ENCODE measurements at regions not wholly inside any gene's neighbourhood (a gene's known extent, or its start where the extent isn't known, plus 50 kb on each side); places are given as distances from the start of the nearest gene placed in this dataset.

DNA sequence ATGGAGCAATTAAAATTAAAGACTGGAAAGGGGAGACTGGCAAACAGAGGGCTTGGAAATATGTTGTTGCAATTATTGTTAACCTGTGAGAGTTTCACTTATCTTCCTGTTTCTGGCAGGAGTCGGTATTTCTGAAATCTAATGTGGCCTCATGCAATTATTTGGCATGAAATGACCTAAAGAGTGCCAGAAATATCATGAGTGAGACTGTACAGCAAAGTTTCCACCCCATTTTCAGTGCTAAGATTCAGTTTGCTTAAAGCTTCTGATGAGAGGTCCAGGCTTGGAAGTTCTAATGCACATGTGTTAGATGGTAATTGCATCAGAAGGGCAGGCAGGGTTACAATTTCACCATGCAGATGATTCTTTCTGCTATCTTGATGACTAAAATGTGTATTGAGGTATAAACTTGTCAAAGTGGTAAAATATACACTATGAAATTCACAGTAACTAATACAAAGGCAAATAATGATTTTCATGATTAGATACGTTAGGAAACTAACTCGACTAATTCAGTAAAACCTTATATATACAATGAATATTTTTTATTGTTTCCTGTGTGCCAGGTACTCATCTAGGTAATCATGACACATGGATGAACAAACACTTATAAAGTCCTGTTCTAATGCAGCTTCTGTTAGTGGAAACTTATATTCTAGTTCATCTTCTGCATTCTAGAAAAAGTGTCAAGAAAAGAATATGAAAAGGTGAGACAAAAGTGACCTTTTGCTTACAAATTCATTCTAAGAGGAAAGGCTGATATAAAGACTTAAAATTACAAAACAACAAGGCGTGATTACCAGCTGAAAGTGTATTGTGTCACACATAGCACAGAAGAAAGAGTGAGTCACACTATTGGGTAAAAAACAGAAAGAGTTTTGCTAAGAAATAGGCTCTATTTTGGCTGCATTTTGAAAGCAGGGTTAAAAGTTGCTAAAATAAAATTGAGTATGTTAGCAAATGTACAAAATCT, 533.4 kb upstream of the SEMA3D start:
- intact Hi-C loops (cut with DNase I), result no loop called here
- Histone ChIP-seq H3K36me3 (no peaks in the 10 kb centered on the region), H3K4me1 (no peaks in the 10 kb centered on the region), H3K9me3 (no peaks in the 10 kb centered on the region), H3K4me3 (no peak overlapping the region), H3K27me3 (no peaks in the 10 kb centered on the region), H3K27ac (no peak overlapping the region)
- no peak for DNase-seq (ENCODE audit: low spot score in 2 of 2)
- TF ChIP-seq, protein P1, sequence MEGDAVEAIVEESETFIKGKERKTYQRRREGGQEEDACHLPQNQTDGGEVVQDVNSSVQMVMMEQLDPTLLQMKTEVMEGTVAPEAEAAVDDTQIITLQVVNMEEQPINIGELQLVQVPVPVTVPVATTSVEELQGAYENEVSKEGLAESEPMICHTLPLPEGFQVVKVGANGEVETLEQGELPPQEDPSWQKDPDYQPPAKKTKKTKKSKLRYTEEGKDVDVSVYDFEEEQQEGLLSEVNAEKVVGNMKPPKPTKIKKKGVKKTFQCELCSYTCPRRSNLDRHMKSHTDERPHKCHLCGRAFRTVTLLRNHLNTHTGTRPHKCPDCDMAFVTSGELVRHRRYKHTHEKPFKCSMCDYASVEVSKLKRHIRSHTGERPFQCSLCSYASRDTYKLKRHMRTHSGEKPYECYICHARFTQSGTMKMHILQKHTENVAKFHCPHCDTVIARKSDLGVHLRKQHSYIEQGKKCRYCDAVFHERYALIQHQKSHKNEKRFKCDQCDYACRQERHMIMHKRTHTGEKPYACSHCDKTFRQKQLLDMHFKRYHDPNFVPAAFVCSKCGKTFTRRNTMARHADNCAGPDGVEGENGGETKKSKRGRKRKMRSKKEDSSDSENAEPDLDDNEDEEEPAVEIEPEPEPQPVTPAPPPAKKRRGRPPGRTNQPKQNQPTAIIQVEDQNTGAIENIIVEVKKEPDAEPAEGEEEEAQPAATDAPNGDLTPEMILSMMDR (IDR thresholded peaks at IDR 0.05), result no peak

DNA sequence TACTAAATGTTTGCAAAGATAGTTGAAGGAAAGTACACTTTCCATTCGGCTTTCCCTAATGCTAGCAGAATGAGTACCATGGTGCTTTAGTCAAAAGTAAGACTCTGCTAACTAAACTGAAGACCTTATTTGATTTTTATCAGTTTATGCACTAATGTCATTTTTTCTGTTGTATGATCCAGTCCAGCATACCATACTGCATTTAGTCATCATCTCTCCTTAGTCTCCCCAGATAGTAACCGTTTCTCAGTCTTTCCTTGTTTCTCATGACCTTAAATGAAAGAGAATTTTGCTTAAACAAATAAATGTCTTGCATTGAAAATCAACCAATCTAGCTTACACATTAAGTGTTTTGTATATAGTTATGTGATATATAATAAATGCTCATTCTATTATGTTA, 529.5 kb upstream of the SEMA3D start:
- no peaks in the 10 kb centered on the region for H3K9me3 ChIP-seq
- H3K27me3 ChIP-seq, result no peaks in the 10 kb centered on the region
- intact Hi-C loops (cut with DNase I), result no loop called here
- no peak overlapping the region for H3K4me3 ChIP-seq
- H3K36me3 ChIP-seq, result no peaks in the 10 kb centered on the region
- DNase-seq (ENCODE audit: low spot score in 2 of 2), result no peak
- no peaks in the 10 kb centered on the region for H3K4me1 ChIP-seq
- H3K27ac ChIP-seq, result no peak overlapping the region
- TF ChIP-seq, protein P1 (IDR thresholded peaks at IDR 0.05), result no peak

DNA sequence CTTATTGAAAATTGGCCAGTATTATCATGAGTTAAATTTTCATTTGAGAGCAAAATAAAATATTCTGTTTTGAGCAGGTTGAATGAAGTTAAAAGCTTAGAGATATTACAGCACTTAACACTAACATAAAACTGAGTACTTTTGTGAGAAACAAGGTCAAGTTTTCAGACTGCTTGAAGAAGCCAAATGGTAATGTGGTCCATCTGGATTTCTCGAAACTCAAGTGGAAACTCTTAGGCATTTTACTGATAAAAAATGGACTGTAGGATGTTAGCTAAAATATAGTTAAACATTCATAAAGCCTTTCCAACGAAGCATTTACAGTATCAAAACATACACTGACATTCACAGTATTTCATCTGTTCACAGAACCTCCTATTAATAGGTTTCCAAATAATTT, 528.1 kb upstream of the SEMA3D start:
- TF ChIP-seq, protein P1 (IDR thresholded peaks at IDR 0.05), result no peak
- H3K4me1 ChIP-seq, result no peaks in the 10 kb centered on the region
- DNase-seq (ENCODE audit: low spot score in 2 of 2), result no peak
- no peaks in the 10 kb centered on the region for H3K27me3 ChIP-seq
- no peak overlapping the region for H3K4me3 ChIP-seq
- no peak overlapping the region for H3K27ac ChIP-seq
- no peaks in the 10 kb centered on the region for H3K9me3 ChIP-seq
- no peaks in the 10 kb centered on the region for H3K36me3 ChIP-seq
- intact Hi-C loops (cut with DNase I), result no loop called here

DNA sequence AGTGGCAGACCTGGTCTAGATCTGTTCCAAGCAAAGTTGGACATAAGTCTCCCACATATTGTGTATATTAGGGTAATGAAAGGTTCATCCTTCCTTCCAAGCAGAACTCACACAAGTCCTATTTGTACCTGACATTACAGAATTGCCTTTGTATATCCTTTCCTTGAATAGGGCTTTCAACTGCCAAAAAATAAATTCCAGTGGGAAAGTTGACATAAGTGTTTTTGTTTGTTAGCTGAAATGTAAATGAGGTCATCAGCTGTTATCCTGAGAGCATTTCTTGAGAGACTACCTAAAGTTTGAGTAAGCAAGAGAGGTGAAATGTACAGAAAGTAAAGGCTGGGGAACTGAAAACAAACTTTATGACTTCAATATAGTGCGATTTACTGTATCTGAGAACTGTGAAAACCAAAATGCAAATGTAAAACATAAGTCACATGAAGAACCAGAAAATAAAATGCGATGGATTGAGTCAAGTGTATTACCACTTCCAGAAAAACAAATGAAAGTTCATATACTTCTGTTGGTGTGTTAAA, 527.3 kb upstream of the SEMA3D start:
- no peak for DNase-seq (ENCODE audit: low spot score in 2 of 2)
- Histone ChIP-seq H3K9me3 (no peaks in the 10 kb centered on the region), H3K27me3 (no peaks in the 10 kb centered on the region), H3K27ac (no peak overlapping the region), H3K4me3 (no peak overlapping the region), H3K36me3 (no peaks in the 10 kb centered on the region), H3K4me1 (no peaks in the 10 kb centered on the region)
- TF ChIP-seq, protein P1 (IDR thresholded peaks at IDR 0.05), result no peak
- intact Hi-C loops (cut with DNase I), result no loop called here

DNA sequence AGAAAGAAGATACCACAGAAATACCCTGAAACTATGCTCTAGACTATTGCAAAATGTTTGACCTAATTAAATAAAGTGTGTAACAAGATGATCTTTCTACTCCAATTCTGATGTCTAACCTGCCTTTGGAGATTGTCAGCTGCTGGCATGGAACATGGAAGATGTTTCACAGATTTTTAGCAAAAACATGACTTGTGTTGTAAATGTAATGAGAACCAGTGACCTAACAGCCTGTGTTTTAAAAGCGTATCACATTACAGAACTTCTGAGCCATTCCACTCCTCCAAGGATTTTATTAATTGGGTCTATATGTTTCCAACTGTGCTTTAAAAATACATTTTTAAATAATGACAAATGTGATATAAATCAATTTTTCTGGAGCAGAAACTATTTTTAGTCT, 526.3 kb upstream of the SEMA3D start:
- no peak overlapping the region for H3K4me3 ChIP-seq
- no peak overlapping the region for H3K27ac ChIP-seq
- intact Hi-C loops (cut with DNase I), result no loop called here
- H3K27me3 ChIP-seq, result no peaks in the 10 kb centered on the region
- TF ChIP-seq, protein P1 (IDR thresholded peaks at IDR 0.05), result no peak
- H3K9me3 ChIP-seq, result no peaks in the 10 kb centered on the region
- no peaks in the 10 kb centered on the region for H3K36me3 ChIP-seq
- no peak for DNase-seq (ENCODE audit: low spot score in 2 of 2)
- no peaks in the 10 kb centered on the region for H3K4me1 ChIP-seq

All from ascending aorta (tissue), 2 donors.